ENCODE measurements at regions not wholly inside any gene's neighbourhood (a gene's known extent, or its start where the extent isn't known, plus 50 kb on each side); places are given as distances from the start of the nearest gene placed in this dataset.
"Not testable (repeated sequence)": the region's sequence is repeated elsewhere in the genome, so short reads cannot be mapped to it uniquely, and the experiment has no call there.

DNA sequence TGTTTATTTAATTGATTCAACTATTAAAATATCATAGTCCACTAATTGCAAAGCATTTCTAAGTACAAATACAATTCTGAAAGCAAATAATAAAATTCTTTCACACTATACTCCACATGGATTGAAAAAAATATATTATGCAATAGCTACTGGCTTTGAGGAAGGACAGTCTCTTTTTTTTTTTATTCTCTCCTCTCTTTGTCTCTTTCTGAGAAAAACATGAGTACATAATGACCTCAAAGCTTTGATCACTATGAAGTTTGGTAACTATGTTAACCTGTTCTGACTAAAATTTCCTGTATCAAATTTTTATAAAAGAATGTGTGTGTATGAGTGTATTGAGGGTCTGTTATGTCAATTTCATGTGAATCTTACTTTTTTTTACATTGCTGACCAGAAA lies 96.2 kb downstream of the RGS2 start:
- H3K36me3 ChIP-seq, result no peaks in the 10 kb centered on the region
- no peaks in the 10 kb centered on the region for H3K9me3 ChIP-seq
- TF ChIP-seq POLR2A (IDR thresholded peaks at IDR 0.05), result no peak
- no peak for TF ChIP-seq POLR2AphosphoS5 (IDR thresholded peaks at IDR 0.05)
- TF ChIP-seq, protein P1, sequence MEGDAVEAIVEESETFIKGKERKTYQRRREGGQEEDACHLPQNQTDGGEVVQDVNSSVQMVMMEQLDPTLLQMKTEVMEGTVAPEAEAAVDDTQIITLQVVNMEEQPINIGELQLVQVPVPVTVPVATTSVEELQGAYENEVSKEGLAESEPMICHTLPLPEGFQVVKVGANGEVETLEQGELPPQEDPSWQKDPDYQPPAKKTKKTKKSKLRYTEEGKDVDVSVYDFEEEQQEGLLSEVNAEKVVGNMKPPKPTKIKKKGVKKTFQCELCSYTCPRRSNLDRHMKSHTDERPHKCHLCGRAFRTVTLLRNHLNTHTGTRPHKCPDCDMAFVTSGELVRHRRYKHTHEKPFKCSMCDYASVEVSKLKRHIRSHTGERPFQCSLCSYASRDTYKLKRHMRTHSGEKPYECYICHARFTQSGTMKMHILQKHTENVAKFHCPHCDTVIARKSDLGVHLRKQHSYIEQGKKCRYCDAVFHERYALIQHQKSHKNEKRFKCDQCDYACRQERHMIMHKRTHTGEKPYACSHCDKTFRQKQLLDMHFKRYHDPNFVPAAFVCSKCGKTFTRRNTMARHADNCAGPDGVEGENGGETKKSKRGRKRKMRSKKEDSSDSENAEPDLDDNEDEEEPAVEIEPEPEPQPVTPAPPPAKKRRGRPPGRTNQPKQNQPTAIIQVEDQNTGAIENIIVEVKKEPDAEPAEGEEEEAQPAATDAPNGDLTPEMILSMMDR (IDR thresholded peaks at IDR 0.05), result no peak
- no peak overlapping the region for H3K4me3 ChIP-seq
- intact Hi-C loops (cut with DNase I; ENCODE audit: low total_unique reads), result no loop called here
- no peak for DNase-seq (ENCODE audit: low spot score in 2 of 2)
- no peak overlapping the region for H3K27ac ChIP-seq
- no peaks in the 10 kb centered on the region for H3K27me3 ChIP-seq
- H3K4me1 ChIP-seq, result no peaks in the 10 kb centered on the region

DNA sequence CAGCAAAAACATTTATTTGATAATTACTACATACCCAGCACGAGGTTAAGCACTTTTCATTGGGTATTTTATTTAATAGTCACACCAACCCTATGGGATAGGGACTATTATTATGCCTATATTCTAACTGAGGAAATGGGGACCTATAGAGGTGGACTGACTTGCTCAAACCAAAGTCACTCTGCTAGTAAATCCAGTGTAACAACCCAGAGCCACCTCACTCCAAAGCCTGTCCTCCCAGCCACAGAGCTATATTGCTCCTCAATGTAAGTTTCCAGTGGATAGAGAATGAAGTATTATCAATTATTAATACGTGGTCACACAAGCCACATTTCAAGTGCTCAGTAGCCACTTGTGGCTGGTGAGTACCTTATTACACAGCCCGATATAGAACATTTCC lies 97.5 kb downstream of the RGS2 start:
- no peak overlapping the region for H3K27ac ChIP-seq
- no peaks in the 10 kb centered on the region for H3K4me1 ChIP-seq
- no peak for DNase-seq (ENCODE audit: low spot score in 2 of 2)
- H3K27me3 ChIP-seq, result no peaks in the 10 kb centered on the region
- H3K9me3 ChIP-seq, result no peaks in the 10 kb centered on the region
- TF ChIP-seq, protein P1 (IDR thresholded peaks at IDR 0.05), result no peak
- TF ChIP-seq POLR2AphosphoS5 (IDR thresholded peaks at IDR 0.05) (no peak), POLR2A (IDR thresholded peaks at IDR 0.05) (no peak)
- no peak overlapping the region for H3K4me3 ChIP-seq
- no peaks in the 10 kb centered on the region for H3K36me3 ChIP-seq
- intact Hi-C loops (cut with DNase I; ENCODE audit: low total_unique reads), result no loop called here

DNA sequence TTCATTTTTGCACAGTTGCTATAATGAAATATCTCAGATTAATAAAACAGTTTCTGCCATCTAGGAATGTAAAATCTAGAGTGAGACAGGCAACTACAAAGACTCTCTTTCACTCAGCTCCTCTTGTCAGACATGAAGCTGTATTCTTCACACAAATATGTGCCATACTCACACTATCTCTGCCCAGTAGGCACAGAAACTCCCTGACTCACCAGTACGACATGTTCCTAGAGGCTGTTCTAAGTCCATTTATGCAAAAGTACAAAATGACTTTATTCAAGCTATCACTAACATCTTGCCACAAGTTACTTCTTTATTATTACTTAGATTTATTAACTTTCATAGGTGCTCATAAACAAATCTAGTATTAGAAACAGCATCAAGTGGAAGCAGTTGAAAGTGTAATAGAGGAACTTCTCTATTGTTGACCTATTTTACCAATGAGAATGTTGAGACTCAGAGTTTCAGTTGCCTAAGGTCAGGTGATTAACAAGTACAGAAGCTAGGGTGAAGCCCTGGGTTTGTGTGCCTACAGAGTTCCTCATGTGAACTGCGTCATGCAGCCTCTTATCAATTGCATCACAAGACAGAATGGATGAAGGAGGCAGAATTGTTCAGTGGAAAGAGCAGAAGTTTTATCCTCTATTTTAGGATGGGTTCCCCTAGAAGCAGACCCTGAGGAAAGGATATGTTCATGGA lies 98.9 kb downstream of the RGS2 start:
- no peak for DNase-seq (ENCODE audit: low spot score in 2 of 2)
- intact Hi-C loops (cut with DNase I; ENCODE audit: low total_unique reads), result no loop called here
- Histone ChIP-seq H3K27ac (no peak overlapping the region), H3K27me3 (no peaks in the 10 kb centered on the region), H3K4me1 (no peaks in the 10 kb centered on the region), H3K36me3 (no peaks in the 10 kb centered on the region), H3K4me3 (no peak overlapping the region), H3K9me3 (no peaks in the 10 kb centered on the region)
- TF ChIP-seq POLR2AphosphoS5 (IDR thresholded peaks at IDR 0.05) (no peak), POLR2A (IDR thresholded peaks at IDR 0.05) (no peak)
- TF ChIP-seq, protein P1 (IDR thresholded peaks at IDR 0.05), result no peak

DNA sequence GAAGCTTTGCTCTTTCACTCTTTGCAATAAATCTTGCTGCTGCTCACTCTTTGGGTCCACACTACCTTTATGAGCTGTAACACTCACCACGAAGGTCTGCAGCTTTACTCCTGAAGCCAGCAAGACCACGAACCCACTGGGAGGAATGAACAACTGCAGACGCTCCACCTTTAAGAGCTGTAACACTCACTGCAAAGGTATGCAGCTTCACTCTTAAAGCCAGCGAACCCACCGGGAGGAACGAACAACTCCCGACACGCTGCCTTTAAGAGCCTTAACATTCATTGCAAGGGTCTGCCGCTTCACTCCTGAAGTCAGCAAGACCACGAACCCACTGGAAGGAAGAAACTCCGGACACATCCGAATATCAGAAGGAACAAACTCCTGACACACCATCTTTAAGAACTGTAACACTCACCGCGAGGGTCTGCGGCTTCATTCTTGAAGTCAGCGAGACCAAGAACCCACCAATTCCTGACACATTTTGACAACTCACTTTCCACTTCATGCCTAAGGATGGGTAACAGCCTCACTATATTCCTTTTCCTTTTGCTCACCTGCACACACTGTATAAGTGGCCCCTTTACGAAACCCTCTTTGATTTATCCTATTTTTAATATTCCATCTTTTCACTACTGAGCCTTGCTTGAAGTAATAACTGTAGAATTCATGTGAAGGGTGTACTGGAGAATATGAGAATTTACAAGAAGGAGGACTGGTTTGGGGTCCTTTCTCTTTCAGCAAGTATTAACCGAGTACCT lies 103.2 kb downstream of the RGS2 start:
- intact Hi-C loops (cut with DNase I; ENCODE audit: low total_unique reads); H3K36me3 ChIP-seq; H3K27me3 ChIP-seq; H3K4me1 ChIP-seq; DNase-seq (ENCODE audit: low spot score in 2 of 2); H3K4me3 ChIP-seq; H3K27ac ChIP-seq; H3K9me3 ChIP-seq: not testable (repeated sequence)

DNA sequence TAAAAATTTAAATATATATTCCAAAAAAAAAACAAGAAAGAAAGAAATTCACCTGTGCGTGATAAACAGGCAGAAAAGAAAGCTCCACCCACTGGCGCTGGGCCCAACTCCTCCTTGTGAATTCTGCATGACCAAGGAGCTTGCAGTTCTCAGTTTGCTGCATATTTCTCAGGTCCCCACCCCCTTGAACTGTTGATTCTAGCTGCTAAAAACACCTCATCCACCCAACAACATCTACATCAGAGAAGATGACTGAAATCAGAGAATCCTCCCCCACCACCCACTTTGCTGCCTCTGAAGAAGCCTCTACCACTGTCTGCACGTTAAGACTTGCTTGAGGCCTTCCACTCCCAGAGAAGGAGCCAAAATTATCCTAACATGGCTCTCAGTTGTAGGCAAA lies 104.8 kb downstream of the RGS2 start:
- H3K36me3 ChIP-seq, result no peaks in the 10 kb centered on the region
- no peak for DNase-seq (ENCODE audit: low spot score in 2 of 2)
- H3K4me3 ChIP-seq, result no peak overlapping the region
- H3K27ac ChIP-seq, result no peak overlapping the region
- intact Hi-C loops (cut with DNase I; ENCODE audit: low total_unique reads), result no loop called here
- no peak for TF ChIP-seq POLR2A (IDR thresholded peaks at IDR 0.05)
- TF ChIP-seq, protein P1 (IDR thresholded peaks at IDR 0.05), result no peak
- no peak for TF ChIP-seq POLR2AphosphoS5 (IDR thresholded peaks at IDR 0.05)
- no peaks in the 10 kb centered on the region for H3K4me1 ChIP-seq
- H3K27me3 ChIP-seq, result no peaks in the 10 kb centered on the region
- H3K9me3 ChIP-seq, result no peaks in the 10 kb centered on the region

All from breast epithelium (tissue), 4 donors.